T1000 (cell line): ENCODE measurements at regions not wholly inside any gene's neighbourhood (a gene's known extent, or its start where the extent isn't known, plus 50 kb on each side); places are given as distances from the start of the nearest gene placed in this dataset.
"Not testable (repeated sequence)": the region's sequence is repeated elsewhere in the genome, so short reads cannot be mapped to it uniquely, and the experiment has no call there.

Source experiments
- DNase-seq: peaks from one replicate; lab custom pipeline; 2025; ENCODE audit warnings: mixed read lengths; lab: John Stamatoyannopoulos, UW

DNA sequence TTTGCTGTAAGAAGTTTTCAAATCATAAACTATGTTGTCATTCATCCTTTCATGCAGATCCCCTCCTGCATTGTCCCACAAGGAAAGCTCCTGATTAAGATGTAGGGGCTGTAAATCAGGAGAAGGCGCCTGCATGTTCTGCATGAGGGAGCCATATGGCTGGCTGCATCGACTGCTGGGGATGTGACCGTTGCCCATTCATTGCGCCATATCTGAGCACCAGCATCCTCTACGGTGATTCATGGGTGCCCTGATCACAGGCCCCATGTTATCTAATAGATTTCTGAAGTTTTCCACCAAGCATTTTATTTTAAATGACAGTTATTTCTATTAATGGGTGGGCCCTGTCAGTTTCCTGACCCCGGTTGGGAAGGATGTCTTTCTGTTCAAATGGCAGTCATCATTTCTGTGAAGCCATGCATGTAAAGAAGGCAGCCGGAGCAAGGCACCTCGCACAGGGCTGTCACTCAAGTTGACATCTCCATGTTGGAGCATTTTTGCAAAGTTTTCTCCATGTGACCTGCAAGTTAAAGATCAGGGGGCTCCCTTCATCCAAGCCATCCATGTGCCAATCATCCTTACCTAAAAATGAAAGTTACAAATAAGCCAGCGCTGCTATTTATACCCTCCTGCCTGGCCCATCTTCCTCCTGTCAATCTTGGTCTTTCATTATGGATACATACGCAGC lies 128.8 kb downstream of the TEX36 start:
- DNase-seq, result no peak

DNA sequence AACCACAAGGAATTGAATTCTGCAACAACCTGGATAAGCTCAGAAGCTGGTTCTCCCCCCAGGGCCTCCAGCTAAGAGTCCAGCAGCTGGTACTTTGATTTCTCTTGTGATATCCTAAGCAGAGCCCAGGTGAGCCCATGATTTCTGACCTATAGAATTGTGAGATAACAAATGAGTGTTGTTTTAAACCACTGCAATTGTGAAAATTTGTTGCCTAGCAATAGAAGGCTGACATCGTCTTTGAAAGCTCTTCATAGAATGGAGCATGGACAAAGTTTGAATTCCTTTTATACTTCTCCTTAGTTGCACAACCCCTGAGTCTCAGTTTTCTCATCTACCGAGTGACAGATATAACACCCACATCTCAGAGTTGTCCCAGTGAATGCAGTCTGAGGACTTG lies 129.9 kb downstream of the TEX36 start:
- DNase-seq, result no peak

DNA sequence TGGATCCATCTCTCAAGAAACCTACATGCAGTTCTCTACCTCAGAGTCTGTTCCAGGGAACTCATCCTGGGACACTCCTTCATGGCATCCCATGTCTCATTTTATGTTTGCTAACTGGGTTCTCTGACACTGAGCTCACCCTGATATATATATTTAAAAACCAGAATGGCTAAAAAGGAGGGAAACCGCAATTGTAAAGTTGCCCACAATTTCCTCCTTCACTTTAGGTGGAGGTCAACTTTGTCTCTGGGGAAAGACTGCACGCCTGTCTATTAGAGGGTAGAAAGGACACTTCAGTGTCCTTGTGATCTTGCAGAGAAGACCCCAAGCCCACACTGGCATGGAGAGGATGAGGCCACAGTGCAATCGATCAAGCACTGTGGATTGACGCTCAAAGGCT lies 131.7 kb downstream of the TEX36 start:
- no peak for DNase-seq

DNA sequence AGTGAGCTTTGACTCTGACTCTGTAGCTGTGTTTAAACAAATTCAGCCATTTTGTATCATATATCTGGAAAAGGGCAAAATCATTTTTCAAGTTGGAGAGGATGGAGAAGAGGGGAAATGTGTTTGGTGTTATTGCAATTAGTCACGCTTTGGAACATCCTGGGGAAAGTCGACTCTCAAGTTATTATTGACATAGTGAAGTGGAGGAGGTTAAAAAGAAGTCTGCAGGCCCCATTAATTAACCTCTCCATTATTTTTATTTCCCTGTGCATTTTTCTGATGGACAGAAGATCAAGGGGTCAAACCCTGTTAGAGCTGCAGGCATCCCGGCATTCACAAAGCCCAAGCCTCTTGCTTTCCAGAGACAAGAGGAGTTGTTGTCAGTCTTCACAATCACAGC lies 132.6 kb downstream of the TEX36 start:
- DNase-seq, result no peak

DNA sequence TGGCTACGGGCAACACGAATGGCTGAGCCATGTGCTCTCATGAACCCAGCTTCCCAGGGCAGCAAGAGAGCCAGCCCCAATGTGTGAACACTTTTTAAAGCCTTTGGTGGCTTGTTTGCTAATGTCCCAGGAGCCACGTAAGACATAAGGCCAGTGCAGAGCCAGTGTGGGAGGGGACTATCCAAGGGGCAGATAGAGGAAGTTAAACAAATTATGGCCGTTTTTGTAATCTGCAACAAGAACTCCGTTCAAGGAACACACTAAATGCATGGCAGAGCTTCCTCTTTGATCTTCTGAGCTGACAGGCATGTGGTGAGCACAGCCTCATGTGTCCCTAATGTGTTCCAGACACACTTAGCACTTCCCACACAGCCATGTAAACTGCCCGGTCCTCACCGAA lies 133.3 kb downstream of the TEX36 start:
- no peak for DNase-seq

DNA sequence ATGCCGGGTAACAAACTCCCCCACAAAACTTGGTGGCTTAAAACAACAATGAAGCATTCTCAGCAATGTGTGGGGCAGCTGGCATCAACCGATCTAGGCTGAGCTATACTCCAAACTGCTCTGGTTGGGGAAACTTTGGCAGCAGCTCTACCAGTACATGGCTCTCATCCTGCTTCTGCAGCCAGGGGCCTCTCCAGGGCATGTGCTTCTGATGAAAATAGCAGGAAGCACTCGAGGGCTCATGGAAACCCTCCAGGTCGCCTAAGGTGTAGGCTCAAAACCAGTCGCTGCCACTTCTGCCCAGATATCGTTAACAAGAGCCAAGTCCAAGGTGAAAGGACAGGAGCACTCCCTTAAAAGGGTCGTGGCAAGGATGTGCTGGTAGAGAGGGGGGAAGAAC lies 134.1 kb downstream of the TEX36 start:
- DNase-seq, result no peak

DNA sequence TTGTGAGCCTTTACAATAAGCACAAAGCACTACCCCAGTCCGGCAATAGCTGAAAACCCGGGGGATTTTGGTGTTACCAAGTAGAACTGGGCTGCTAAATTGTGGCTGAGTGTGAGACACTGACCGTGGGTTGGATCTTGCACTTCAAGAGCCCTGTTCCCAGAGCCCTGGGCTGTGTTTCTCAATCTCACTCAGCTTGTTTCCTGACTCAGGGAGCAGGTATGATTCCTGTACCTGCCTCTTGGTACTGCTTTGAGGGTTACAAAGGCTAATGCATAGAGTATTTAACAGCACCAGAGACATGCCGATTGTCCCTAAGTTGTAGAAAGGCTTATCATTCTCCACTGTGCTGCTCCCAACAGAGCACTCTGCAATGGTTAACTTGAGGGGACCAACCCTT lies 134.6 kb downstream of the TEX36 start:
- DNase-seq, result no peak

DNA sequence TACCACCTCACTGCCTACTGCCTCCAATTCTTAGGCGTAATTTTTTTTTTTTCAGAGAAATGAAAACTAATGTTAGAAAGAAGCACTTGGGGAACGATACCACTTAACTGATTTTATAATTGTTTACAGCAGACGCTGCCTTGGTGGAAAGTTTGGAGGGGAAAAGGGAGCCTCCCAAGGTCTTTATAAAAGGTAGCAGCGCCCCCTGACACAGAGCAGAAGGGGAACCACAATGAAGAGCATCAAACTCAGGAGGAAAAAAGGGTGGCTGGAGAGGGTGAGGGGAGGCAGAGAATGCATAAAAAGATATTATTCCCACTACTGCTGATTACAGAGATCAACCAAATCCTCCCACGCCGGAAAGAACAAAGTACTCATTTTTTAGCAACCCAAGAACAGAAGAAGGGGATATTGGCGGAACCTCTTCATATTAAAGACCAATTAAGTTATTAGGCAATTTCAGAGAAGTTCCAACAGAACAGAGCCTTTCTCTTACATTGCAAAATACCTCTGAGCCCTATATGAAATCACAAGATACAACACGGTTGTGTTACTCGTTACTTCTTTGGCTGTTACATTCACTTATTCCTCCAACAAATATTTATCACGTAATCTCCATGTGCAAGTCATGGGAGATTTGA lies 135.8 kb downstream of the TEX36 start:
- no peak for DNase-seq

DNA sequence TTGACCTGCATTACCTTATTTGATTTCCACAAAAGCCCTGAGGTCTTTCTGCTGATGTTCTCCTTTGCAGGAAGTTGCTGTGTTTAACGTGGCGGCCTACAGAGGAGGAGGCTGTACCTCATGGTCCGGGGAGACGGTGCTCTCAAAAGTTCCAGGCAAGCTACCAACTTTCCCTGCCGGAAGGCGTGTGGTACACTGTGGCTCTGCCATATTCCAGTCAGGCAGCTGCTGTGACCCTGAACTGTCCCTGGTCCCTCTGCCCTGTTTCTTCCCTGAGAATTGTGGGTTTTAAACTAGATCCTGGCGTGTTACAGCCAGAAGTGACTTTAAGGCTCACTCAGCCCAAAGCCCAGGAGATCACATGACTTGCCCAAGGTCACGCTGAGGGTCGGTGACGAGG lies 139.2 kb downstream of the TEX36 start:
- no peak for DNase-seq

DNA sequence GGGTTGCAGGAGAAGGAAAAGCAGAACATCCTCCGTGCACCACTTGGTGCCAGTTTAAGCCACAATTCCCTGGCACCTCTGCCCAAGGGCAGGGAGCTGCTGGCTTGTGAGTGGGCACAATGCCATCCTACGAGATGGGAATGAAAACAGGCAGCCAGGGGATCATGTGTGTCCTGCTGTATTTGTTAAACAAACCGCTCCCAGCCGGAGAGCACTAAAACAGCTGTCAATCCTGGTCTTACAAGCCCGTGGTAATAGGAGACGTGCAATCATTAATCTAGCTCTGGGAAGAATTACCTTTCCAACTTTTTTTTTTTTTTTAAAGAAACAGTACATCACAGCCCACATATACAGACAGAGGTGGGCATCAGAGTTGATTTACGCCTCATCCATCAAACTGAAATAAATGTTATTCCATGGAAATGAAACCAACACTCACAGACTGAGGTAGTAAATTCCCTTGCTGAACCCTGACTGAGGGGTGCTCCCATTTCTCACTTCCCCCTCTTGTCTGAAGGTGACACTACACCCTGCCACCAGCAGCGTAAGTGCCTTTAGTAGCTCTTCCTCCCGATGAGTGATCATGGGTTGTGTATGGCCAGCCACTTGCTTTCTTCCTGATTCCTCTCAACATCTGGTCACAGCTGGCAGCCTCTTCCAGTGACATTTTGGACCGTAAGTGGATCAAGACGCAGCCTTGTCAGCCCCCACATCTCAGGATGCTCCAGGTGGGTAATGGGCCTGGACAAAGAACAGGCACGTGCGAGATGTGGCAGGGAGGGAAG lies 143.8 kb downstream of the TEX36 start:
- no peak for DNase-seq

DNA sequence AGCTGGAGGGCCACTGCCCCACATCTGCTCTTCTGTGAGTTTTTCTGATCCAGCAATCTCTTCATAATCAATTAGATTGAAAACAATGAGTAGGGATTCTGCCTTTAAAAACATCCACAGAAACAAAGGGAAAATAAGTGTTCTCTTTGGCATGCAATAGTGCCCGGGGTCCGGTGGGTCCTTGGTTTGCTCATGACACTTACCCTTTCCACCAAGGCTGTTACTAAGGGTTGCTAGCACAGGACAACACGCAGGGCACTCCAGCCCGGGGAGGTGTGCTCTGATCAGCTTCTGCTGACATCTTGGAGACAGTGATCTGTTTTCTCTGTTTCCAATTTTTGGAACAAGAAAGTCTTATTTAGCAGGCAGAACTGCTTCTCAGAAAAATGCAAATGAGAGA lies 146.7 kb downstream of the TEX36 start:
- no peak for DNase-seq

DNA sequence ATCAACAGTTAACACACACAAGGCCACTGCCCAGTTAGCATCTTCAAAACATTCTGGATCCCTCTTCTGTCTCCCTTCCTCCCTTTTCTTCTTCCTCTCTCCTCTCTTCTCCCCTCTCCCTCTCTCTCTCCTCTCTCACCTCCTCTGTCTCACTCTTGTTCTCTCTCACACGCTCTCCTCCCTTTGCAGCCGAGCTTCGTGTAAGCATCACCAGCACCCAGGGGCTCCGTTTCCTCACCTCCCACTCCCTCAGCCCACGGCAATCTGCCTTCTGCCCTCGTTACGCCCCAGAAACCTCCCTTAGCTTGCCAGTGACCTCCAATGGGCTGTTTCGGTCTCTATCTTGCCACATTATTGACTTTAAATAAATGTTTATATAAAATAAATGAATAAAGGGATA lies 147.4 kb downstream of the TEX36 start:
- no peak for DNase-seq

DNA sequence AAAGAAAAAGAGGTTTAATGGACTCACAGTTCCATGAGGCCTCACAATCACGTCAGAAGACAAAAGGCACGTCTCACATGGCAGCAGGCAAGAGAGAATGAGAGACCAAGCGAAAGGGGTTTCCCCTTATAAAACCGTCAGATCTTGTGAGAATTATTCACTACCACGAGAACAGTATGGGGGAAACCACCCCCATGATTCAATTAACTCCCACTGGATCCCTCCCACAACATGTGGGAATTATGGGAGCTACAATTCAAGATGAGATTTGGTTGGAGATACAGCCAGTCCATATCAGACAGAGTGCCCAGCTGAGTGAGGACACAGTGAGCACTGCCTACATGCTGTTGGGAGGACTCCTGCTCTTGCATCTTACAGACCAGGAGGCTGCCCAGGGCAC lies 148.4 kb downstream of the TEX36 start:
- DNase-seq, result no peak

DNA sequence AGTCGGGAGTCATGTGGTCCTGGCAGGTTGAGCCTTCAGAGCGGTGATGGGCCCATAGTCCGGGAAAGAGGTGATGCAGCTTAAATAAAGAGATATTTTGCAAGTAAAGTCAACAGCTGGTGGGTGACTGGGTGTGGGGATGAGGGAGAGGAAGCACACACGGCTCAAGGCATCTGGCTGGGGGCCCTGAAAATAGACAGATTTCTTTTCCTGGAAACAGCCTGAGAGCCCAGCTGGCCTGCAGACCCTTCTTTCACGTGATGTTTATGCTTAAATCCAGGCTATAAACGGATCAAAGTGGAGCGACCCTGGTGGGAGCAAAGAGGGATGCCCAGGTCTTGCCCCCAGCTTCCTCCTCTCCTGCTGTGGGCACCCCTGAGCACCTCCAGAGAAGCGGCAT lies 149.1 kb downstream of the TEX36 start:
- no peak for DNase-seq

DNA sequence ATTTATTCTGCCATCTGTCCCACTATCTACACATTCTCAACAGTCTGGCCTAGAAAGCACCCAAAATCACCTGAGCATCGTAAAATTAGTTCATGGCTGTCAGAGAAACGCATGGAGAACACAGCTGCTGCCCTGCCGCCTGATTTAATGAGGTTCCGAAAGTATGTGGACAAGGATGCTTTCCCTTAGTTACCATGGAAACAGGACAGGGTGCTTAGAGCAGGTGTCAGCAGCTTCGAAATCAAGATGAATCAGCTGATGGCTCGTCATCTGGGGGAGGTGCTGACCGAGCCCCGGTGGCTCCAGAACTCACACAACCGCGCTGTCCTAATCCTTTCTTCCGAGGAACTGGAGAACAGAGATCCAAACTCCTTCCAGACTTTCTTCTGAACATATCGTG lies 151.5 kb downstream of the TEX36 start:
- no peak for DNase-seq

DNA sequence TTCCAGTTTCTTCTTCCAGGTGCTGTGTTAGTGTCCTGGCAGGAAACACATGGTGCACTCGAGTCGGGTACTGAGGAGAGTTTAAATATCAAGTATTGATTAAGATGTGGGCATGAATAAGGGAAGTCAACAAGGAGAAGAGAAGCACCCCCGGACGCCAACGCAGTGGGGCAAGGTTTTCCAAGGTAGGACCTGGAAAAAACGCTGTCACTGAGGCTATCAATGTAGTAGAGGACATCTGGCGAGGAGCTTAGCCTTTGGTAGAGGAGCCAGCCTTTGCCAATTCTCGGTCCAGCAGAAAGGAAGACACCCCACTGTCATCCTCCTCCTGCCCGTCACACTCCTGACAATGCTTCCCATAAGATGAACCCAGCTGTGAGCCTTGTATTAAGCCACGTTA lies 159.6 kb downstream of the TEX36 start:
- DNase-seq, result no peak

DNA sequence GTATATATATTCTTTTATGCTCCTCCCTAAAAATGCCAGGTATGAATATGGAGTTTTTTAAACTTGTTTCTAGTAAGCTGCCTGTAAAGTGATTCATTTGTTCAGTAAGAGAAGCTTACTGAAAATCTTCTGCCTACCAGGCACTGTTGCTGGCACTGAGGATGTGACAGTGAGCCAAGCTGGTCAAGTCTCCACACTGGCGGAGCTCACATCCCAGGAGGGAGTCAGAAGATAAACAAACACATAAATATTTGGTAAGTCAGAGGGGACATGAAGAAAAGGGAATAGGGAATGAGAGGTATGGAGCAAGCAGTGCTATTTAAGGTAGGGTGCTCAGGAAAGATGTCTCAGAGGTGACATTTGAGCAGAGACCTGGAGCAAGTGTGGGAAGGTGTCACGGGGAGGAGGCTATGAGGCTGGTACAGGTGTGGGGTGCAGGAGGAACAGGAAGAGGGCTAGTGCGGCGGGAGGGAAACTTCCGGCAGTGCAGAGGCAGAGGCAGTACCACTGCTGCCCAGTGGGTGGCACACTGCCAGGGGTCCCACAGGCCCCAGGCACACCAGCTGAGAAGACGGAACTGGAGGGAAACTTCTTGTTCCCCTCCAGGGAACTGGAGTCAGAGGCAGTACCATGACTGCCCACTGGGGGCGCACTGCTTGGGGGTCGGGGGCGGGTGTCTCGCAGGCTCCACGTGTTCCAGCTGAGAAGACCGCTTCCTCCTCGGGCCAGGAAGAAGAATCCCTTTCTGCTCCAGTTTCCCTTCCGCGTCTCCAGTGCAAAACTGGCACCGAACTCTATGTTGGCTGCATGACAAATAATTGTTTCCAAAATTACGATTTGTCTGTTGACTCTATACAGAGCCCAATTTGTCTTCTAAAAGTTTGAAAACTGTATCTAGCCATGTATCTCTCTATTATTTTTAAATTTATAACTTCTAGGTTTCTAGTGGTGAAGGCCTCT lies 161.0 kb downstream of the TEX36 start:
- no peak for DNase-seq

DNA sequence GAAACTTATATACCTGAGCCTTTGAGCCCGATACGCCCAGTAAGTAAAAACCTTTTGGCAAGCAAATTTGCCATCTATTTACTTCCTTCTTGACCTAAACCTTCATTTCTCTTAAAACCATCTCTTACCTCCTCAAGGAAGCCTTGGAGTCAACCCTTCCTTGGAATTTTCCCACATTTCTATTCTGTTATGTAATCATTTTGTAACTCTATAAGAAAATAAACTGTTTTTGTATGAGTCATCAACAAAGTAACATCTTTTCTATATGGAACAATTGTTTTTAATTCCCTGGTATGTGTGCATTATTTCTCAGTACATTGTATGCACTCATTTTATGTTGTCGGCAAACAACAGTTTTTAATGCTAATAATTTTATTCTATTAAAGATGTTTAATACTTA lies 162.0 kb downstream of the TEX36 start:
- DNase-seq, result no peak

DNA sequence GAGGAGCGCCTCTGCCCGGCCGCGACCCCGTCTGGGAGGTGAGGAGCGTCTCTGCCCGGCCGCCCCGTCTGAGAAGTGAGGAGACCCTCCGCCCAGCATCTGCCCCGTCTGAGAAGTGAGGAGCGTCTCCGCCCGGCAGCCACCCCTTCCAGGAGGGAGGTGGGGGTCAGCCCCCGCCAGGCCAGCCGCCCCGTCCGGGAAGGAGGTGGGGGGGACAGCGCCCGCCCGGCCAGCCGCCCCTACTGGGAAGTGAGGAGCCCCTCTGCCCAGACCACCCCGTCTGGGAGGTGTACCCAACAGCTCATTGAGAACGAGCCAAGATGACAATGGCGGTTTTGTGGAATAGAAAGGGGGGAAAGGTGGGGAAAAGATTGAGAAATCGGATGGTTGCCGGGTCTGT lies 164.6 kb downstream of the TEX36 start:
- DNase-seq, result not testable (repeated sequence)

DNA sequence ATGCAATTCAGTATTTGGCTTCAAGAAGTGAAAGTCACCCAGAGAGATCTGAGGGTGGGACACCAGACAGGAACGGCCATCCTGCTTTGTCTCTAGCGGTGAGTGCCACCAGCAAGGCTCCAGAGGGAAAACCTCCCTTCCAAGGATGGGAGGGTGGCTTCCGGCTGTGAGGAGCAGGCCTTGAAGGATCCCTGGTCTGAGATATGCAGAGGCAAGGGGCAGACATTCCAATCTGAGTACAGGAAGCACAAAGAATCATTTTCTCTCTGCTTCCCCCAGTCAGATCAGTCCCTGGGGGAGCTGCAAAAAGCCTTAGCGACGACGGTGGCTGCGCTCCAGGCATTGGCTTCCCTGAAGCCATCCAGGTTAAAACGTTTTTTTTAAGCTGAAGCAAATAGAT lies 167.4 kb downstream of the TEX36 start:
- DNase-seq, result no peak

DNA sequence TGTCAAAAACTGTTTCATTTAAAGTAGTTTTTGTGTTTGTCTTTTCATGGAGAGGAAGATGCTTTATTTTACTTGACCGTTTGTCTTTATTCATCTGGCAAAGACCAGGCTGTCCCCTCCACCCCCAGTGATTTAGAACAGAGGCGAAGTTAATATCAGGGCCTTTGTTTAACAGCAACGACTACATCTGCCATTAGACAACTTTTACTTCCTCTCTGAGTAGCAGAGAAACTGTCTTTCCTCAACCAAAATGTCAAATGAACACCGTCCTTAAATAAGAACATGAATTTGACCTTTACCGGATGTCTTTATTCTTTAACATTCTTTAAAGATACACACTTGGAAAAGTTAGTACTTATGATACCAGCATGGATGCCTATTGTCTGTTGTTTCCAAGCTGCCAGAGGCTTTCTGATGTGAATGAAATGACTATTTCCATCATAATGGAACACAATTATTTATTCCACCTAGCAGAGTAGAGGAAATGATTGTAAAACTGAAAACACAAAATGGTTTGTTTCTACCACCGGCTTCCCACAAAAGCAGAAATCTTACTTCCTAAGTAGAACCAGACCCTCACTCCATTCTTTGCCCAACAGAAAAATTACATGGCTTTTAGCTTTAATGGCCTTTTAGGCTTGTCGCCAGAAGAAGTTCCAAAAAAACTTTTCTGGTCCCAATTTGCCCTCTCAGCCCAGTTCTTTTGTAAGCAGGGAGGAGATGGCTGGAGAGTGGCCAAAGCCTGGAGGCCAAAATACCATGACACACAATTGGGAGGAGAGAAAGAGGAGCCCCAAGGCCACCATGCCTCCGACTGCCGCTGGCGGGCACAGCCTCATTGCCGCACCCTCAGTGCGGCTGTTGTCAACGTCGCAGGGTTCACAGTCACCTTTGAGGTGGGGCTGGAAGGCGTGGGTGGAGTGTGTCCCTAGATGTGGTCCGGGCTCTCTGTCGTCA lies 168.5 kb downstream of the TEX36 start:
- no peak for DNase-seq
